ENCODE measurements at regions not wholly inside any gene's neighbourhood (a gene's known extent, or its start where the extent isn't known, plus 50 kb on each side); places are given as distances from the start of the nearest gene placed in this dataset.

DNA sequence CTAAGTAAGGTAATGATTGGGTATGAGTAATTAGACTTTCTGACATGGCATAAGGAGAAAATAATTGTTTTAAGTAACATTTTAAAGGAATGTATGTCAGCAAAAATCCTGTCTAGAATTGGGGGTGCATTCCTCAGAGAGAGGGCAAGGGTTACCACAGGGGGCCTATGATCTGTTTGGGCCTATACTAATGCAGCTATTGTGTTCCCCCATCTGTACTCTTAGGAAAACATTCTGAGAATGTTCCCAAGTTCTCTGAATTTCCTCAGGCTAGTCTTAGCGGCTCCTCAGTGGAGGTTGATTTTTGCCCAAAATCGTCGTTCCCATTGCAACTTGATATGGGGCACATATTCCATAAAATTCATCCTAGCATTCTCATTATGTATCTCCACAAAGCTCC lies 1216.4 kb upstream of the GBE1 start:
- TF ChIP-seq, protein P1, sequence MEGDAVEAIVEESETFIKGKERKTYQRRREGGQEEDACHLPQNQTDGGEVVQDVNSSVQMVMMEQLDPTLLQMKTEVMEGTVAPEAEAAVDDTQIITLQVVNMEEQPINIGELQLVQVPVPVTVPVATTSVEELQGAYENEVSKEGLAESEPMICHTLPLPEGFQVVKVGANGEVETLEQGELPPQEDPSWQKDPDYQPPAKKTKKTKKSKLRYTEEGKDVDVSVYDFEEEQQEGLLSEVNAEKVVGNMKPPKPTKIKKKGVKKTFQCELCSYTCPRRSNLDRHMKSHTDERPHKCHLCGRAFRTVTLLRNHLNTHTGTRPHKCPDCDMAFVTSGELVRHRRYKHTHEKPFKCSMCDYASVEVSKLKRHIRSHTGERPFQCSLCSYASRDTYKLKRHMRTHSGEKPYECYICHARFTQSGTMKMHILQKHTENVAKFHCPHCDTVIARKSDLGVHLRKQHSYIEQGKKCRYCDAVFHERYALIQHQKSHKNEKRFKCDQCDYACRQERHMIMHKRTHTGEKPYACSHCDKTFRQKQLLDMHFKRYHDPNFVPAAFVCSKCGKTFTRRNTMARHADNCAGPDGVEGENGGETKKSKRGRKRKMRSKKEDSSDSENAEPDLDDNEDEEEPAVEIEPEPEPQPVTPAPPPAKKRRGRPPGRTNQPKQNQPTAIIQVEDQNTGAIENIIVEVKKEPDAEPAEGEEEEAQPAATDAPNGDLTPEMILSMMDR (IDR thresholded peaks at IDR 0.05), result no peak
- TF ChIP-seq POLR2A (IDR thresholded peaks at IDR 0.05), result no peak
- TF ChIP-seq EP300 (IDR thresholded peaks at IDR 0.05), result no peak

Data from upper lobe of left lung (tissue), 4 donors.